HEK293T (cell line): ENCODE measurements at regions not wholly inside any gene's neighbourhood (a gene's known extent, or its start where the extent isn't known, plus 50 kb on each side); places are given as distances from the start of the nearest gene placed in this dataset.

Experiments
- BHLHE40 ChIP-seq: fragments of 450-650 bp; IDR thresholded peaks from 2 replicates; pipeline ENCODE4 v1.6.1; 2016; ENCODE audit warnings: mild to moderate bottlenecking, moderate library complexity, borderline replicate concordance
- FOXK2 ChIP-seq: fragments of 450-650 bp; IDR thresholded peaks from 2 replicates; pipeline ENCODE4 v1.6.1; 2016; ENCODE audit warnings: mild to moderate bottlenecking
- FOXM1 ChIP-seq: fragments of 450-650 bp; IDR thresholded peaks from 2 replicates; pipeline ENCODE4 v1.6.1; 2017; ENCODE audit warnings: mild to moderate bottlenecking, borderline replicate concordance
- HDGF ChIP-seq: fragments of 450-650 bp; IDR thresholded peaks from 2 replicates; pipeline ENCODE4 v1.6.1; 2017; ENCODE audit warnings: antibody characterized with exemption, borderline replicate concordance
- NFRKB ChIP-seq: fragments of 450-650 bp; IDR thresholded peaks from 2 replicates; pipeline ENCODE4 v1.6.1; 2016; ENCODE audit warnings: mild to moderate bottlenecking, moderate library complexity
- PKNOX1 ChIP-seq: fragments of 450-650 bp; IDR thresholded peaks from 2 replicates; pipeline ENCODE4 v1.6.1; 2016

GRCh38 chr2:204353823-204354222 lies 191.5 kb upstream of the PARD3B start:
- TF ChIP-seq HDGF (no peak), BHLHE40 (no peak), NFRKB (no peak), FOXK2 (no peak), PKNOX1 (no peak), FOXM1 (no peak)
